Calu3 (cell line): ENCODE measurements at regions not wholly inside any gene's neighbourhood (a gene's known extent, or its start where the extent isn't known, plus 50 kb on each side); places are given as distances from the start of the nearest gene placed in this dataset.
"Not testable (repeated sequence)": the region's sequence is repeated elsewhere in the genome, so short reads cannot be mapped to it uniquely, and the experiment has no call there.

Source experiments
- BruUV-seq: library from RNA; stranded (reverse); fragments of 400-500 nt; replicated peaks from 2 replicates; lab custom pipeline; 2021; lab: Mats Ljungman, UMichigan
- CTCF ChIA-PET: fragments of 300-600 bp; sonication (Branson Sonifier 250); formaldehyde crosslinking; loops from one replicate; lab custom pipeline; 2022; ENCODE audit warnings: antibody characterized with exemption; lab: Charles Lee
- DNase-seq: peaks from one replicate; pipeline ENCODE4 v3.0.0; 2022
- H3K27ac Mint-ChIP-seq: one replicate; pipeline ENCODE4 v1.8.0; 2022; ENCODE audit warnings: mixed read lengths; ENCODE audit not compliant: unreplicated experiment
- H3K27me3 Mint-ChIP-seq: one replicate; pipeline ENCODE4 v1.8.0; 2022; ENCODE audit warnings: mixed read lengths; ENCODE audit not compliant: unreplicated experiment
- H3K36me3 Mint-ChIP-seq: one replicate; pipeline ENCODE4 v1.8.0; 2022; ENCODE audit warnings: mild to moderate bottlenecking, moderate library complexity, mixed read lengths; ENCODE audit not compliant: insufficient read depth, unreplicated experiment
- H3K4me1 Mint-ChIP-seq: one replicate; pipeline ENCODE4 v1.8.0; 2022; ENCODE audit warnings: mild to moderate bottlenecking, low read depth, mixed read lengths; ENCODE audit not compliant: unreplicated experiment
- H3K4me3 Mint-ChIP-seq: one replicate; pipeline ENCODE4 v1.8.0; 2022; ENCODE audit warnings: mild to moderate bottlenecking, low read depth, moderate library complexity, mixed read lengths; ENCODE audit not compliant: unreplicated experiment
- H3K9me3 Mint-ChIP-seq: one replicate; pipeline ENCODE4 v1.8.0; 2022; ENCODE audit warnings: low read depth, mixed read lengths; ENCODE audit not compliant: unreplicated experiment
- CTCF ChIP-seq: fragments of 200-600 bp; IDR thresholded peaks from one replicate; pipeline ENCODE4 v1.8.0; 2022; ENCODE audit warnings: antibody characterized with exemption; ENCODE audit not compliant: unreplicated experiment
- intact Hi-C: fragments of 100-400 bp; cut with micrococcal nuclease; formaldehyde crosslinking; loops from one replicate; pipeline ENCODE4 v1.10.0; 2022; ENCODE audit not compliant: unreplicated experiment

- no peaks in the 10 kb centered on the region for H3K27me3 Mint-ChIP-seq
- no peak overlapping the region for H3K27ac Mint-ChIP-seq
- no peaks in the 10 kb centered on the region for H3K9me3 Mint-ChIP-seq
- intact Hi-C loops, result no loop called here
- H3K36me3 Mint-ChIP-seq, result no peaks in the 10 kb centered on the region
- CTCF ChIA-PET, result no interaction called here
- no TSS peak for BruUV-seq
- H3K4me1 Mint-ChIP-seq, result peaks cover 9% of the 10 kb centered on the region
- TF ChIP-seq CTCF, result no peak
- no peak overlapping the region for H3K4me3 Mint-ChIP-seq
- DNase-seq, result no peak
These were observed 78.4 kb downstream of the KATNIP start for GRCh38 chr16:27628241-27628942.

- DNase-seq, H3K9me3 Mint-ChIP-seq, H3K4me1 Mint-ChIP-seq, BruUV-seq, H3K4me3 Mint-ChIP-seq, H3K36me3 Mint-ChIP-seq, H3K27ac Mint-ChIP-seq, H3K27me3 Mint-ChIP-seq, intact Hi-C loops: not testable (repeated sequence)
- CTCF ChIA-PET, result interaction anchor here (2.1 kb wide), 1 partner anchor 11 kb away, joined by 10 read pairs; no protein-coding TSS in a partner anchor
These were observed 79.1 kb downstream of the KATNIP start for GRCh38 chr16:27628943-27629462.

GRCh38 chr16:27632216-27632615 is 82.3 kb downstream of the KATNIP start:
- H3K27me3 Mint-ChIP-seq, result no peaks in the 10 kb centered on the region
- TF ChIP-seq CTCF, result no peak
- CTCF ChIA-PET, result no interaction called here
- intact Hi-C loops, result no loop called here
- no peak overlapping the region for H3K27ac Mint-ChIP-seq
- no TSS peak for BruUV-seq
- DNase-seq, result no peak
- no peaks in the 10 kb centered on the region for H3K9me3 Mint-ChIP-seq
- H3K36me3 Mint-ChIP-seq, result no peaks in the 10 kb centered on the region
- no peak overlapping the region for H3K4me3 Mint-ChIP-seq
- H3K4me1 Mint-ChIP-seq, result peaks cover 9% of the 10 kb centered on the region

GRCh38 chr16:27633221-27633620 is 83.3 kb downstream of the KATNIP start:
- H3K27ac Mint-ChIP-seq, result no peak overlapping the region
- no peaks in the 10 kb centered on the region for H3K36me3 Mint-ChIP-seq
- intact Hi-C loops, result no loop called here
- H3K4me1 Mint-ChIP-seq, result peaks cover 3% of the 10 kb centered on the region
- no peak for TF ChIP-seq CTCF
- BruUV-seq, result no TSS peak
- H3K9me3 Mint-ChIP-seq, result no peaks in the 10 kb centered on the region
- CTCF ChIA-PET, result no interaction called here
- no peaks in the 10 kb centered on the region for H3K27me3 Mint-ChIP-seq
- H3K4me3 Mint-ChIP-seq, result no peak overlapping the region
- DNase-seq, result no peak

- CTCF ChIA-PET, result no interaction called here
- no peak for TF ChIP-seq CTCF
- no peaks in the 10 kb centered on the region for H3K9me3 Mint-ChIP-seq
- DNase-seq, result no peak
- H3K4me1 Mint-ChIP-seq, result no peaks in the 10 kb centered on the region
- no peak overlapping the region for H3K4me3 Mint-ChIP-seq
- no peak overlapping the region for H3K27ac Mint-ChIP-seq
- no peaks in the 10 kb centered on the region for H3K27me3 Mint-ChIP-seq
- intact Hi-C loops, result no loop called here
- H3K36me3 Mint-ChIP-seq, result no peaks in the 10 kb centered on the region
- no TSS peak for BruUV-seq
These were observed 83.8 kb downstream of the KATNIP start for GRCh38 chr16:27633721-27634120.
